ENCODE measurements at regions not wholly inside any gene's neighbourhood (a gene's known extent, or its start where the extent isn't known, plus 50 kb on each side); places are given as distances from the start of the nearest gene placed in this dataset.

DNA sequence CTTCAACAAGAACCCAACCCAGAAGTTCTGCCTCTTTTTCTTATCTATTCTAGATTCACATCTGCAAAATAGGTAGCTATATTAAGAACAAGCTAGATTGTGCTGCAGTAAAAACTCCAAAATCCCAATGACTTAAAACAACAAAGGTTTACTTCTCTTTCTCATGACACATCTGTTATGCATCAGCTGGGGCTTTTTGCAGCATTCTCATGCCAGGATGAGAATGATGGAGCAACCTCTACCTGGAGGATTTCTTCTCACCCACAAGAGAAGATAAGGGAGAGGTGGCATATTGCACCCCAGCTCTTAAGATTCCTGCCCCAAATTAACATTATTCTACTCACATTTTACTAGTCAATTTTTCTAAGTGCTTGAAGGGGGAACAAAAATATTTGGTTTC is 152.3 kb upstream of the SPAG17 start:
- Histone ChIP-seq H3K14ac (replicated peaks; ENCODE audit: low read depth, low read length) (no peak overlapping the region), H2BK20ac (ENCODE audit: low read depth, low read length) (no peak overlapping the region), H2AFZ (replicated peaks; ENCODE audit: low read length, poor library complexity) (no peak overlapping the region), H4K8ac (ENCODE audit: low read depth in 2 of 2, low read length in 2 of 2) (no peak overlapping the region), H3K4ac (ENCODE audit: low read depth, low read length) (no peak overlapping the region), H3K79me1 (ENCODE audit: low read depth in 1 of 2, low read length in 2 of 2) (no peaks in the 10 kb centered on the region), H3K18ac (ENCODE audit: low read depth, low read length) (no peak overlapping the region), H4K20me1 (ENCODE audit: insufficient read depth, low read length) (no peaks in the 10 kb centered on the region), H3K36me3 (ENCODE audit: control insufficient read depth, insufficient read depth, low read length) (no peaks in the 10 kb centered on the region), H4K5ac (ENCODE audit: low read depth, low read length) (no peak overlapping the region), H3K4me2 (ENCODE audit: low read depth, low read length) (no peak overlapping the region), H3K9me1 (ENCODE audit: insufficient read depth, low read length) (no peaks in the 10 kb centered on the region), H3K23ac (ENCODE audit: low read depth, low read length) (no peak overlapping the region), H3K4me3 (ENCODE audit: insufficient read depth, low read depth, low read length) (no peak overlapping the region), H3K27ac (ENCODE audit: insufficient read depth, low read length) (no peak overlapping the region), H2AK9ac (replicated peaks; ENCODE audit: low read depth, low read length, poor library complexity) (no peak overlapping the region), H3K27me3 (ENCODE audit: control insufficient read depth, insufficient read depth, low read length) (no peaks in the 10 kb centered on the region), H3K56ac (ENCODE audit: extremely low read depth, insufficient read depth, low read length) (no peak overlapping the region), H2AK5ac (ENCODE audit: low read depth, low read length) (no peak overlapping the region), H3K9me3 (ENCODE audit: control insufficient read depth, insufficient read depth, low read length) (no peaks in the 10 kb centered on the region), H2BK120ac (ENCODE audit: low read depth, low read length) (no peak overlapping the region), H2BK5ac (ENCODE audit: low read depth, low read length, poor library complexity, severe bottlenecking) (no peak overlapping the region), H3K9ac (ENCODE audit: low read depth, low read length) (no peak overlapping the region), H2BK15ac (ENCODE audit: low read depth, low read length) (no peak overlapping the region), H4K91ac (ENCODE audit: insufficient read depth, low read depth, low read length) (no peak overlapping the region), H3K4me1 (ENCODE audit: control insufficient read depth, insufficient read depth, low read length) (no peaks in the 10 kb centered on the region)
- dilution Hi-C loops (cut with HindIII; ENCODE audit: low sequenced_read_pairs, unreplicated experiment): no loop called here
- ChIA-PET POLR2A (ENCODE audit: unreplicated experiment) (no interaction called here), CTCF (interaction anchor here (1.2 kb wide), 1 partner anchor 25 kb away, joined by 4 read pairs; no protein-coding TSS in a partner anchor)
- in situ Hi-C loops (cut with MboI; ENCODE audit: low sequenced_read_pairs): no loop called here
- ATAC-seq (ENCODE audit: low read depth) (no peak), DNase-seq (no peak)
- TF ChIP-seq CEBPB (IDR thresholded peaks at IDR 0.05; ENCODE audit: low read depth, low read length): no peak
- TF ChIP-seq RCOR1 (IDR thresholded peaks at IDR 0.05; ENCODE audit: insufficient replicate concordance, low read length): no peak
- no TSS peak for BruUV-seq (replicated peaks)
- intact Hi-C loops (cut with micrococcal nuclease): no loop called here
